ENCODE measurements at regions not wholly inside any gene's neighbourhood (a gene's known extent, or its start where the extent isn't known, plus 50 kb on each side); places are given as distances from the start of the nearest gene placed in this dataset.

DNA sequence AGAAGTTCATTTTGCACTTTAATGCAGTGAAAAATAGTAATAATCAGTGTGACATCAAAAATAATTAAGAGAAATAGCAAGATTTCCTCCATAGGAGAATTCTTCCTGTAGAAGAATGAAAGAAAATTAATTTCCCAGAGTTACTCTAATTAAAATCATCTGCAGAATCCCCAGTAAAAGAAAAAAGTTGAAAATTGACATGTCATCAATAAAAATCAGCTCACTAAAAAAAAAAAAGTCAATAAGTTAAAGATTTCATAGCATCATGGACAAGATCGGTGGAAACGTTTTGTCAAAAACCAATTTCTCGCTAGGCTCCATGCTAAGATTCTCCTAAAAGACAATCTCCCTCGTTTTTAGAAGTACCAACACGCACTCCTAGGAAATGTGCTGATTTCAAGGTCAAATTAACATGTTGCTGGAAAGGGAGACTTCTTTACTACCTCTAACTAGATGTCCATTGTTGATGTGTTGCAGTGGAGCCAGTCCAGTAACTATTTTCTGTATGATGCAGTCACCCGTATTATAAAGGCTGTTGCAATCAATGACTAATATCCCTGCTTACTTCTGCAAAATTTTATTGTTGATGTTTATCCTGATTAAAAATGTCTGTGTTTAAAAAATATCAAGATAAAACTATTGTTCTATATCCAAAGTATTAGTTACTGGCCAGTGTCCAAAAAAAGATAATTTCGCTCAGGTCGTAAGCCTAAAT is 591.9 kb upstream of the MGMT start:
- Mint-ChIP-seq H3K9me3 (peaks cover 0 to 3% of the 10 kb centered on the region in 2 donors), H3K27me3 (peaks cover 0 to 4% of the 10 kb centered on the region in 2 donors), H3K4me1 (no peaks in the 10 kb centered on the region), H3K36me3 (no peaks in the 10 kb centered on the region), H3K4me3 (no peak overlapping the region), H3K27ac (no peak overlapping the region)
- ATAC-seq (replicated peaks): no peak
- DNase-seq: no peak

DNA sequence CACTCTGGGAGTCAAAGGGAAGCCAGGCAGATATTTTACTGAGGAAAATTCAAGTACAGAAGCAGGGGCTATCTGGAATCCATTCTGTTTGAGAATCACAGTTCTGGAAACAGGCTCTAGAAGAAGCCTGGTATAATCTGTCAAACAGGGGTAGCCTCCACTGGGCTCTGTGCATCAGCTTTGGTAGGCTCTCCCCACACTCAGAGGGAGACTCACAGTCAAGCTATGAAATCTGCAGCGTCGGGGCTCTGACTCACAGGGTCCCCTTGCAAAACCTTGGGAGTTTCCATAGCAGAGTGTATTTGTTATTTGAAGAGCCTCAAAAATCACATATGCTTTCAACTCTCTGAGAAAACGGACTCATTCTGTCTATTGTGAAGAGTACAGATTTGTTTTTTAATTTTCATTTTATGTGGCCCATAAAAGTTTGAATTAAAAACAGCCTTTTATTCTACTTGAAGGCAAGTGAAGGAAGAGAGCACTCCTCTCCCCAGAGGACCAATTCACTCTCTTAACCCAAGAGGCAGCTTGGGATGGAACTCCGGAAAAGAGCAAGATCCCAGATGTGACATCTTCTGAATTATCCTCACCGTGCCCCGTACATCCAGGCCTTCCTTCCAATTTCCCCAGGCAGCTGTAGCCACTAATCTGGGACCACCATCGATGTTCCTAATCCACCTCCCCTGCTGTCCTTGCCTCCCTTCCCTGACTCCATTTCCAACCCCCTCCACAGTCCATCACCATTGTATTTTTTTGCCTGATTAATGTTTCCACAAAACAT is 590.9 kb upstream of the MGMT start:
- no peaks in the 10 kb centered on the region for H3K4me1 Mint-ChIP-seq
- peaks cover 0 to 3% of the 10 kb centered on the region in 2 donors for H3K9me3 Mint-ChIP-seq
- ATAC-seq (replicated peaks) (no peak), DNase-seq (no peak)
- H3K36me3 Mint-ChIP-seq: no peaks in the 10 kb centered on the region
- H3K27ac Mint-ChIP-seq: no peak overlapping the region
- peaks cover 0 to 8% of the 10 kb centered on the region in 2 donors for H3K27me3 Mint-ChIP-seq
- H3K4me3 Mint-ChIP-seq: no peak overlapping the region

DNA sequence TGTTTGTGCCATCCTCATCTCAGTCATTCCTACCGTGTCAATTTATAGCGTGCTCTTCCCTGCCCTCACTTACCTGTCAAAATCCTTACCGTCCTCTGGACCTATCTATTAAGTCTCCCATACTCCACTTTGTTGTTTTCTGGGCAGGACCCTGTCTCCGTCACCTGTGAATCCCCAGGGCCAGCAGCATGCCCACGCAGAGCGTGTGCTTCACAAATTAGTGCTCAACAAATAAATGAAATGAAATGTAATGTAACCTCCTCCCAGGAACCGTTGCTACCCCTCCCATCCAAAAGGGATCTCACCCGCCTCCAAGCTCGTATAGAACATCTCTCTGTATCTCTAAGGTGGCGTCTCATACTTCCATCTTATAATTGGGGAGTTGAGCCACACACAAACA is 589.9 kb upstream of the MGMT start:
- DNase-seq (no peak), ATAC-seq (replicated peaks) (no peak)
- Mint-ChIP-seq H3K27ac (no peak overlapping the region), H3K9me3 (peaks cover 0 to 3% of the 10 kb centered on the region in 2 donors), H3K4me3 (no peak overlapping the region), H3K27me3 (peaks cover 0 to 8% of the 10 kb centered on the region in 2 donors), H3K4me1 (no peaks in the 10 kb centered on the region), H3K36me3 (no peaks in the 10 kb centered on the region)

DNA sequence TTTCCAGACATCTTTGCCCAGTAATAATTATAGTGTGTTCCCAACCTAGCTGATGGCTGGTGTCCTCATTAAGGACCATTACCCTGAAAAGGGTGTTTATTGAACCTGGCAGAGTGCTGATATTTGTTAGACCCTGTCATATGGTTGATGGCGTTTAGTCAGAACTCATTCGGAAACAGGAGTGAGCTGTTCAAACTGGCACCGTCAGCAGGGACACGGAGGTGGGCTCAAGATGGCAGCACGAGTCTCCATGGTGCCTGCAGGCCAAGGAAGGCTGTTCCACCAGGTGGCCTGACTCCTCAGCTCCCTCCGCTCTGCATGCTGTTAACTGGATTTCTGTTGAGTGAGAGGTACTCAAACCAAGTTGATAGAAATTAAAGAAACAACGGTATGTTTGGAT is 589.1 kb upstream of the MGMT start:
- Mint-ChIP-seq H3K36me3 (no peaks in the 10 kb centered on the region), H3K4me1 (no peaks in the 10 kb centered on the region), H3K27me3 (peaks cover 0 to 8% of the 10 kb centered on the region in 2 donors), H3K4me3 (no peak overlapping the region), H3K9me3 (peaks cover 0 to 3% of the 10 kb centered on the region in 2 donors), H3K27ac (no peak overlapping the region)
- ATAC-seq (replicated peaks): no peak
- no peak for DNase-seq

DNA sequence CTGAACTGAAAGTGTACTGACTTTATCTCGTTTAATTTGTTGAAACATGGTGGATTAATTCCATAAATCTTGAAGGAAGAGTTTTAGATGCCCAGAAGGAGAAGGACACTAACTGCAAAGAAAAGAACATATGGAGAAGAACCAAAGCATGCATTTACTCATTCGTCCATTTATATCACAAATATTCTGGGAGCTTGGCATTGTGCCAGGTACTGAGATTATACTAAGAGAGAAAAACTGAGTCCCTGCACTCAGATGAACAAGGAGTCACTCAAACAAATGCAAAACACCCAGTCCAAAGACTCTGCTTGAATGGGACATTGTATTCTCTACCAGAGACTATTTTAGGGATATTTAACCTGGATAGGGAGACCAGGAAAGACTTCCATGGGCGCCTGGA is 588.0 kb upstream of the MGMT start:
- DNase-seq: no peak
- H3K36me3 Mint-ChIP-seq: no peaks in the 10 kb centered on the region
- peaks cover 0 to 8% of the 10 kb centered on the region in 2 donors for H3K27me3 Mint-ChIP-seq
- no peak for ATAC-seq (replicated peaks)
- no peak overlapping the region for H3K4me3 Mint-ChIP-seq
- H3K27ac Mint-ChIP-seq: no peak overlapping the region
- no peaks in the 10 kb centered on the region for H3K4me1 Mint-ChIP-seq
- peaks cover 0 to 3% of the 10 kb centered on the region in 2 donors for H3K9me3 Mint-ChIP-seq

DNA sequence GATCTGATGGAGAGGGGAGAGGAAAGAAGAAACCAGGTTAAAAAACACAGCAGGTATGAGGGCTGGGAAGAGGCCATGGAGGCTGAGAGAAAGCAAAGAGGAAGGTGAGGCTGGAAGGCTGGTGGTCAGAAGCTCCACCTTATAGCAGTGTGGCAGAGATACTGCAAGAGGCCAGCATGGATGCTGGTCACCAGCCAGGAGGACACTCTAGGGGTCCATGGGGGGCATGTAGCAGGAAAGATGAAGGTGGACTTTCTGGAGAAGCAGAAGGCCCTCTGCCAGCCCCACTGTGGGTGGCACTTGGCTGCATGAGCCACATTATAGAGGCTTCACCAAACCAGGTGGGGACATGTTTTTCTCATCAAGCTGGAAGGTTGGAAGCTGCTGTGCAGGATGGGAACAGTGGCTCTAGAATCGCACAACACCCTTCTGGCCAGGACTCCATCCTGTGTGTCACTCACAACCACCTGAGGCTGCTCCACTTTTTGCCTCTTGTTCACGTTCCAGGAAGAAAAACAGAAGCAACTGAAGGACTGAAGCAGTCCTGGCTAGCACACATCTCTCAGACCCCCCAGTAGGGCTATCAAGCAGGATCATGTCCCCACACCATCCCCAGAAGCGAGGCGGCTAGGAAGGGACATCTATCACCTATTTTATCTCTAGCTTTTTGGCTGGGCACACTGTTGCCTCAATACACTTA is 587.5 kb upstream of the MGMT start:
- Mint-ChIP-seq H3K4me1 (no peaks in the 10 kb centered on the region), H3K4me3 (no peak overlapping the region), H3K27me3 (peaks cover 0 to 8% of the 10 kb centered on the region in 2 donors), H3K27ac (no peak overlapping the region), H3K9me3 (peaks cover 0 to 3% of the 10 kb centered on the region in 2 donors), H3K36me3 (no peaks in the 10 kb centered on the region)
- DNase-seq (no peak), ATAC-seq (replicated peaks) (no peak)

DNA sequence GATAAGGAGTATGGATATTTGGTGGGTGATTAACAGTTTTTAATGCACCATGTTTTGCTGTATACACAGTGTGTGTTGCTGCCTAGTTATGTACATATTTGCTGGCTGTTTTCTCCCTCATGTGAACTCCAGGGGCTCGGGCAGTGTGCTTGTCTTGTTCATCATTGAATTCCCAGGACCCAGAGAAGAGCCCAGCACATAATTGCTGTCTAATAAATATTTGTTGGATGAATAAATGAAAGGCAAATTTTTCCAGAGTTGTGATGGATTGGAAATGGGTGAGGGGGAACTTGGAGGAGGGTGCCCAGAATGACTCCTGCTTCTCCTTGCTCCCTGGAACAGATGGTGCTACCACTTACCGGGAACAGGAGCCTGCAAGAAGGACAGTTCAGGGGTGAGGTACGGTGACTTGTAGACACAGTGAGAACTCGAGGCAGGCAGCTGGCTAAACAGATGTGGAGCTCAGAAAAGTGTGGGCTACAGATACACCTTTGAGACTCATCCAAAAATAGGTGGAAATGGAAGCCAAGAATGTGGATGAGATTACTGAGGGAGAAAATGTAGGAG is 586.8 kb upstream of the MGMT start:
- H3K4me3 Mint-ChIP-seq: no peak overlapping the region
- H3K4me1 Mint-ChIP-seq: no peaks in the 10 kb centered on the region
- peaks cover 0 to 3% of the 10 kb centered on the region in 2 donors for H3K9me3 Mint-ChIP-seq
- DNase-seq: no peak
- H3K36me3 Mint-ChIP-seq: no peaks in the 10 kb centered on the region
- peaks cover 0 to 8% of the 10 kb centered on the region in 2 donors for H3K27me3 Mint-ChIP-seq
- ATAC-seq (replicated peaks): no peak
- H3K27ac Mint-ChIP-seq: no peak overlapping the region

DNA sequence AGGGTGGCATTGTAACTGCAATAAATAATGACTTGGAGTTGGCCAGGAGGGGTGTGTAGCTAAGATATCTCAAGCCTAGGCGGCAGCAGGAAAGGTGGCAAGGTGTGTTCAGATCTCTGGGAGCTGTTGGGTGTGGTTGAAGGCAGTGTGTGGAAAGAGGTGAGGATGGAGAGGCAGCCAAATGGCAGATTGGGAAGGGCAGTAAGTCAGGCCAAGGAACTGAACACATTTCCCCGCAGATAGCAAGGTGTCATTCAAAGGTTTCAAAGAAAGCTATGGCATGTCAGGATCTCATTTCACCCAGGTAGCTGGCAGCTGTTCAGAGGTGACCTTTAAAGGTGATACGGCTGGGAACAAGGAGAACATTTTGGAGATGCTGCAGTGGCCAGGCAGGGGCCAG is 586.0 kb upstream of the MGMT start:
- no peak overlapping the region for H3K27ac Mint-ChIP-seq
- H3K9me3 Mint-ChIP-seq: peaks cover 0 to 3% of the 10 kb centered on the region in 2 donors
- no peak overlapping the region for H3K4me3 Mint-ChIP-seq
- peaks cover 0 to 8% of the 10 kb centered on the region in 2 donors for H3K27me3 Mint-ChIP-seq
- no peak for DNase-seq
- H3K4me1 Mint-ChIP-seq: no peaks in the 10 kb centered on the region
- ATAC-seq (replicated peaks): no peak
- no peaks in the 10 kb centered on the region for H3K36me3 Mint-ChIP-seq

DNA sequence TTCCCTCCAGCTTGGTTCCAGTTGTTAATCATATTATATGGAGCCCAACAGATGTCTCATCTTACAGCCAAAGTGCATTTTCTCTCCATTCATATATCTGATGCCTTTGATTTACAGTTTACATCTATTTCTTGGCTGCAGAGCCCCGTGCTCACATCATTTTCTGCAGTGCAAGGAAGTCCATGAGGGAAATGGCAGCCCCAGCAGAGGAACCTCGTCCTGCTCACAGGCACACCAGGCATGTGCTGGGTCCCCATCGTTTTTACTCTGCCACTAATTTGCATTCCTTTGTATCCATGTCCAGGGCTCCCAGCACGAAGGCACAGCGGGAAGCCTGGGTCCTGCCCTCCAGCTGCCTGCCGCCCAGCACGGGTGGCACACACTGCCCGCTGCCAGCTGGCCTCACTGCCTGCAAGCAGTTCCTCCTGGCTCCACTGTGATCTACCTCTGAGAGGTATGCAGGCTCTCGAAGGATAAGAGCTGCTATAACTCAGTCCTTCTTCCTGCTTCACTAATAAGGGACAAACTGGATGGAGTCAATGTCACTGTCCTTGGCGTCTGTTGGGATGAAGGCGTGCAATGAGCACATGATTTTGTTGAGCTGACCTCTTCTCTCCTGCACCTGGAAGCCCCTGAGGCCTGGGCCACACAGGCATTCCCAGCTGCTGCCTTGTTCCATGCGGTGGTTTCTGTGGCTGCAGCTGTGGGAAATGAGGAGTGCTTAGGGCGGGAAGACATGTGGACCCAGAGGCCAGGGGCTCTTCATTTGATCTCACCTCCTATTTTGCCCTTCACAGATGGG is 583.6 kb upstream of the MGMT start:
- Mint-ChIP-seq H3K27ac (no peak overlapping the region), H3K9me3 (peaks cover 4 to 5% of the 10 kb centered on the region in 2 donors), H3K36me3 (no peaks in the 10 kb centered on the region), H3K27me3 (peaks cover 0 to 4% of the 10 kb centered on the region in 2 donors), H3K4me1 (no peaks in the 10 kb centered on the region), H3K4me3 (no peak overlapping the region)
- ATAC-seq (replicated peaks) (no peak), DNase-seq (no peak)

DNA sequence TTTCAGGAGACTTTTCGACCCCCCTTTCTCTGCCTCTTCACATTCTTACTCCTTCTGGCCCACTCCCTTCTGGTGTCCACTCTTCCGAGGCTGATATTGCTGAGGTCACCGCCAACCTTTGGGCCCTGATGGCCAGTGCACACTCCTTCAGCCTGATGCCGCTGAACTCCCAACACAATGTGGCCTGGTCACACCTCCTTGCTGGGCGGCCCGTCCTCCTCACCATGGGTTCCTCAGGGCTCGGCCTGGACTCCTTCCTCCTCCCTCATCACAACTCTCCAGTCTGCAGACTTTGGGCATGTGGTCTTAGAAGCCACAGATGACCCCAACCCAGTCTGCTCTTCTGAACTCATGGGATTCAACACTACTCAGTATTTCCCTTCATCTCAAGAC is 583.0 kb upstream of the MGMT start:
- peaks cover 4 to 5% of the 10 kb centered on the region in 2 donors for H3K9me3 Mint-ChIP-seq
- DNase-seq: no peak
- ATAC-seq (replicated peaks): no peak
- H3K4me1 Mint-ChIP-seq: no peaks in the 10 kb centered on the region
- no peak overlapping the region for H3K27ac Mint-ChIP-seq
- peaks cover 0 to 4% of the 10 kb centered on the region in 2 donors for H3K27me3 Mint-ChIP-seq
- H3K4me3 Mint-ChIP-seq: no peak overlapping the region
- H3K36me3 Mint-ChIP-seq: no peaks in the 10 kb centered on the region

DNA sequence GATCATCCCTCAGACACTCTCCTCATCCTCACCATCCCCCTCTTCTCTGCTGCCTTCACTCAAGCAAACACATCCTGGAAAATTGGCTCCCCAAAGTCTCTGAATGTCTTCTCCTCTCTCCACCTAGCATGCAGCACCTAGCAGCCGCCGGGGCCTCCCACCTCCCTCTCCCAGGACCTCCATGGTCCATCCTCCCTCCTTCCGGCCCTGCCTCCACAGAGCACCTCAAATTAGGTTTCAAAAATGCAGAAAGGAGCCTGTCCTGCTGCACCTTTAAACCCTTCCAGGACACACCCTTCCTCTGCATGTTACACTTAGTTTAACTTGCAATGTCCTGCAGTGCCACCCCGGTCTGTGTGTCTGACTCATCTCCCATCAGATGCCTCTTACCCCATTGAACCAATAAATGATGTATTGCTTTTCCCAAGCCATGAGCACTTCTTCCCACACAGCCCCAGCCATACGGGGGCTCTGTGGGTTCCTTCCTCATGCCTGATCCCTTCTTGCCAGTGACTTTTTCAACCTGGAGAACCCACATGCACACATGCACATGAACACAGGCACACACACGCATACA is 582.5 kb upstream of the MGMT start:
- DNase-seq (no peak), ATAC-seq (replicated peaks) (no peak)
- H3K27ac Mint-ChIP-seq: no peak overlapping the region
- H3K36me3 Mint-ChIP-seq: no peaks in the 10 kb centered on the region
- peaks cover 0 to 4% of the 10 kb centered on the region in 2 donors for H3K27me3 Mint-ChIP-seq
- no peaks in the 10 kb centered on the region for H3K4me1 Mint-ChIP-seq
- no peak overlapping the region for H3K4me3 Mint-ChIP-seq
- H3K9me3 Mint-ChIP-seq: peaks cover 4 to 5% of the 10 kb centered on the region in 2 donors

DNA sequence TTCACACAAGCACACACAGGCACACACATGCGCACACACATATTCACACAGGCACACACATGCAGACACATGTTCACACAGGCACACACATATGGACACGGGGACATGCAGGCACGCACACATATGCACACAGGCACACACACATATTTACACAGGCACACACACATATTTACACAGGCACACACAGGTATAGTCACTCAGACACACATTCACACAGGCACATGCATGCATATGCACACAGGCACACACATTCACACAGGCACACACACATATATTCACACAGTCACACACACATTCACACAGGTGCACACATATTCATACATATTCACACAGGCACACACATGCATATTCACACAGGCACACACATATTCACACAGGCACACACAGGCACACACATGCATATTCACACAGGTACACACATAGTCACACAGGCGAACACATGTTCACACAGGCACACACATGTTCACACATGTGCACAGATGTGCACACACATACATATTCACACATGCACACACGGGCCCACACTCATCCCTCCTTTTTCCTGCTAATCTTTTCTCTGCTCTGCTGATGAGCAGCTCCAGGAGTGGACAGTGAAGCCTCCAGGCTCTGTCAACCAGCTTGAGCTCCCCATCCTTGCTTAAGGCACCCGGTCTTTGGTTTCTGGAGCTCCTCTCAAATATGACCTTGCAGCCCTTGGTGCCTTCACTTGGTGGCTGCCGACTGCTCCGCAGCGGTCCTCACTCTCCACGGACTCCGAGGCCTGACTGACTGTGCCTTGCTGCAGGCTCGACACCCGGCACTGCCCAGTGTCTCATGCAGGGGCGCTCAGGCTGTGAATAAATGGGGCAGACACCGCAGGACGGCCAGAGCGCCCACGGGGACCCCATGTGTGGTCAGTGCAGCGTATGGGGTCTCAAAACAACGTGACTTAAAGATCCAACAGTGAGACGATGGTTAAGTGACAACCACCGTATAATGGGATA is 581.2 kb upstream of the MGMT start:
- Mint-ChIP-seq H3K4me3 (no peak overlapping the region), H3K27me3 (peaks cover 0 to 3% of the 10 kb centered on the region in 2 donors), H3K36me3 (no peaks in the 10 kb centered on the region), H3K4me1 (no peaks in the 10 kb centered on the region), H3K27ac (no peak overlapping the region), H3K9me3 (peaks cover 4 to 5% of the 10 kb centered on the region in 2 donors)
- ATAC-seq (replicated peaks) (no peak), DNase-seq (no peak)

DNA sequence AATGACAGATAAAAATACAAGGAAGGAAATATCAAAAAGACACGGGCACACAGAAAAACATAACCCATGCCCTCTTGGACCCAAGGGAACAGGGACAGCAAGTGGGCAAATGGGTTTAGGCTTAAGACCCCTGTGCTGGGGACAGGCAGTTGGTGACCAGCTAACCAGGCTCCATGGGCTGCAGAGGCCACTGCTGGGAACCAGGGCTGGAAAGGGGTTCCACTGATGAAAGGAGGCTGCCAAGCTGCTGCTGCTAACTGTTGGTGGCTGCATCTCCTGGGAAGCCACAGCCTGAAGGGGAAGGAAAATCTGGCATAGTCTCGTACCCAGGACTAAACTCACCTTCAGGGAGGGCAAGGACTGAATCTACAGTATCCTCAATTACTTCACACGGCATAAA is 579.2 kb upstream of the MGMT start:
- peaks cover 4 to 5% of the 10 kb centered on the region in 2 donors for H3K9me3 Mint-ChIP-seq
- H3K36me3 Mint-ChIP-seq: no peaks in the 10 kb centered on the region
- DNase-seq (no peak), ATAC-seq (replicated peaks) (no peak)
- no peak overlapping the region for H3K27ac Mint-ChIP-seq
- H3K4me3 Mint-ChIP-seq: no peak overlapping the region
- no peaks in the 10 kb centered on the region for H3K27me3 Mint-ChIP-seq
- no peaks in the 10 kb centered on the region for H3K4me1 Mint-ChIP-seq

Data from stimulated activated naive B cell treated with anti-CD40 and anti-IgM and Interleukin-4, amounts not matched to agents 10 μg/mL and 1 μg/mL and 100 μg/mL, for 72 hours (primary cell).